ENCODE measurements at regions not wholly inside any gene's neighbourhood (a gene's known extent, or its start where the extent isn't known, plus 50 kb on each side); places are given as distances from the start of the nearest gene placed in this dataset.
"Not testable (repeated sequence)": the region's sequence is repeated elsewhere in the genome, so short reads cannot be mapped to it uniquely, and the experiment has no call there.

DNA sequence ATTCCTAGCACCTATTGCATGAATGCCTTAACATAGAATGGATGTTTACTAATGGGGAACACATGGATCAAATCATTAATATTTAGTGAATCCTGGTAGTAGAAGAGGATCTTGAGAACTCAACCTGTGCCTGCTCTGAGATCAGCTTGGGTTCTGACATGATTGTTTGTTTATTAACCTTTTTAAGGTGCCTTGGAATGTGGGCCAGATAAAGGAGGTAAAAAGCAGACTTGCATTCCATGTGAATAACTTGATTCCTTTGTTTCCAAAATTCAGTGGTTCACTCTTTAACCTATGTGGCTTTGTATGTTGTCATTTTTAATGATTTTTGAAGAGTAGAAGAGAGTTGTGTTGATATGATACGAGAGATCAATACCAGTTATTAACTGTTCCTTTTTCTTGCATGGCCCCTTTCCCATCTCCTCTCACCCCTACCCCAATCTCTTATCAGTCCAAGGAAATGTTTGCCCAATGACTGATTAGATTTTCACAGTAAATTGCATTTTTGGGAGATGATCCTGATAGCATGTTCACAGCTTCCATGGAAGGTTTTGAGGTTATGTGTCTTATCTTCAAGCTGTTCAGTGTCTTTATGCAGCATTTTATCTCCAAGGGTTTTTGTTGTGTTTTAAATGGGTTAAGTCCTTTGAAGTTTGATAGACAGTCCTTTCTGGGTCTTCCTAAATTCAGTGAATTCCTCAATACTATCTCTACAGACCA, 193.7 kb upstream of the FRMD6 start:
- H3K9me3 ChIP-seq (ENCODE audit: control insufficient read depth, low read depth, low read length): no peaks in the 10 kb centered on the region
- H3K4me1 ChIP-seq (ENCODE audit: control insufficient read depth, insufficient read depth, low read length): no peaks in the 10 kb centered on the region
- no peaks in the 10 kb centered on the region for H3K27me3 ChIP-seq (ENCODE audit: control insufficient read depth, insufficient read depth, low read length)
- no peak for DNase-seq
- H3K36me3 ChIP-seq (ENCODE audit: control insufficient read depth, insufficient read depth, low read length): no peaks in the 10 kb centered on the region
- 83% methylated on average over 1 of the region's 1 CpG for WGBS (ENCODE audit: insufficient coverage, low lambda C conversion rate)
- no peak overlapping the region for H3K27ac ChIP-seq (ENCODE audit: low read length)
- no peak overlapping the region for H3K4me3 ChIP-seq (ENCODE audit: low read length)

DNA sequence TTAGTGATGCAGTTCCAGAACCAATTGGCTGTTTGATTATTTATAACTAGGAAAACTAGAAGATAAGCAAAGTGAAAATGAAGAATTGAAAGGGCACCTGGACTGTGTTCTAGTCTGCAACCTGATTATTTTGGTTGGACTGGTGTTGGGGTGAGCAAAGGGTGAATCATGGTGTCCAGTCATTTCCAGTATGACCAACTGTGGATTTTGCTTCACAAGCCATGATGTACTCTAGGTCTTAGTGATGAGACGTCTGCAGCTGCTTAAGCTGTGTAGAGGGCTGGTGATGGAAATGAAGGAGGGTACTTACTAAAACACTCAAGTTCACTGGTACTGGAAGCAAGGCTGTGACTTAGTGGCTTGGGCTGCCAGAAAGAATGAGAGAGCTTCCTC, 193.2 kb upstream of the FRMD6 start:
- no peak overlapping the region for H3K27ac ChIP-seq (ENCODE audit: low read length)
- H3K9me3 ChIP-seq (ENCODE audit: control insufficient read depth, low read depth, low read length): no peaks in the 10 kb centered on the region
- no CpG with 5 or more reads among the region's 1 CpG for WGBS (ENCODE audit: insufficient coverage, low lambda C conversion rate)
- no peaks in the 10 kb centered on the region for H3K4me1 ChIP-seq (ENCODE audit: control insufficient read depth, insufficient read depth, low read length)
- no peaks in the 10 kb centered on the region for H3K27me3 ChIP-seq (ENCODE audit: control insufficient read depth, insufficient read depth, low read length)
- DNase-seq: no peak
- no peak overlapping the region for H3K4me3 ChIP-seq (ENCODE audit: low read length)
- no peaks in the 10 kb centered on the region for H3K36me3 ChIP-seq (ENCODE audit: control insufficient read depth, insufficient read depth, low read length)

DNA sequence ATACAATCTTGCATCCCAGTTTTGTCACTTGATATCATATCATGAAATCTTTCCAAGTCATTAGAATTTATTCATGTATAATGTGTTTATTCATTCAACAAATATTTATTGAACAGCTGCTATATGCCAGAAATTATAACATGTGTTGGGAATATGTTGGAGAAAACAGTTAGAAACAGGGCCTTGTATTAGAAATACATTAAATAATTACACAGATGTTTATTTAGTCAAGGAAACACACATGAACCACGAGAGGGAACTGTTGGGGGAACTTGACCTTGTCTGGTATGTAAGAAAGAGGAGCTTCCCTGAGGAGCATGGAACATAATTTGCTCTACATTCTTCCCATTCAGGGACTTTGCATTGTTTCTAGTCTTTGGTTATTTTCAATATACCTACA, 191.7 kb upstream of the FRMD6 start:
- Histone ChIP-seq H3K9me3 (ENCODE audit: control insufficient read depth, low read depth, low read length) (no peaks in the 10 kb centered on the region), H3K4me1 (ENCODE audit: control insufficient read depth, insufficient read depth, low read length) (no peaks in the 10 kb centered on the region), H3K4me3 (ENCODE audit: low read length) (no peak overlapping the region), H3K36me3 (ENCODE audit: control insufficient read depth, insufficient read depth, low read length) (no peaks in the 10 kb centered on the region), H3K27ac (ENCODE audit: low read length) (no peak overlapping the region), H3K27me3 (ENCODE audit: control insufficient read depth, insufficient read depth, low read length) (no peaks in the 10 kb centered on the region)
- no peak for DNase-seq
- WGBS (ENCODE audit: insufficient coverage, low lambda C conversion rate): 60% methylated on average over 1 of the region's 1 CpG

DNA sequence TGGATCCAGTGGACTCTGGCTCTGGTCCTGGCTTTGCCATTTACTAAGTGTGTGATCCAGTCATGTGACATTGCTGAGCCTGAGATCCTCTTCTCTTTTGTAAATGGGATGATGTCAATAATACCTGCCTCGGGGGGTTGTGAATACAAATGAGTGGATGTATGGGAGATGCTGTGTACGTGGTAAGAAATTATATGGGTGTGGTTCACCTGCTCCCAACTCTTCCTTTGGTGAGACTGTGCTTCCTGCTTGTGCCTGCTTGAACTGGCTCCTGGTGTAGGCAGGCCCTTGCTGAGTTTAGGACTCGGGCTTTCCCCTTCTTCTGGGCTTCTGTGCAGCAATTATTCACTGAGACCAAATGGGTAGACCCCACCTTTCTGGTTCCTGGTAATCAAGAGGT, 189.5 kb upstream of the FRMD6 start:
- Histone ChIP-seq H3K36me3 (ENCODE audit: control insufficient read depth, insufficient read depth, low read length) (no peaks in the 10 kb centered on the region), H3K9me3 (ENCODE audit: control insufficient read depth, low read depth, low read length) (no peaks in the 10 kb centered on the region), H3K4me1 (ENCODE audit: control insufficient read depth, insufficient read depth, low read length) (no peaks in the 10 kb centered on the region), H3K4me3 (ENCODE audit: low read length) (no peak overlapping the region), H3K27me3 (ENCODE audit: control insufficient read depth, insufficient read depth, low read length) (no peaks in the 10 kb centered on the region), H3K27ac (ENCODE audit: low read length) (no peak overlapping the region)
- WGBS (ENCODE audit: insufficient coverage, low lambda C conversion rate): no CpG with 5 or more reads among the region's 3 CpGs
- no peak for DNase-seq

DNA sequence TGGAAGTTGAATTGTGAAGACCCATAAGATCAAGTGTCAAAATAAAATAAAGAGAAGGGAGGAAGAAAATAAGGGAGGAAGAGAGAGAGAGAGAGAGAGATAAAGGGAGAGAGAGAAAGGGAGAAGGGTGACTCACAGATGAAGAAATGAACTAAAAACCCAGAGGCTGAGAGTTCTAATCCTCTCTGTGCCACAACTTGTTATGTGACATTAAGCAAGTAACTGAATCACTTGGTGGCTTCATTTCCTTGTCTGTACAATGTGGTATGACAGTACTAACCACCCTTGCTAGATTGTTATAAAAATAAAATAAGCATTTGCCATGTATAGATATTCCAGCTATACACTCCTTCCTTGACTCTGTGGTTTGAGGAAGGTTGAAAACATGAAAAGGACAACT, 189.0 kb upstream of the FRMD6 start:
- Histone ChIP-seq H3K4me1 (ENCODE audit: control insufficient read depth, insufficient read depth, low read length) (no peaks in the 10 kb centered on the region), H3K9me3 (ENCODE audit: control insufficient read depth, low read depth, low read length) (peaks cover 3% of the 10 kb centered on the region), H3K27me3 (ENCODE audit: control insufficient read depth, insufficient read depth, low read length) (no peaks in the 10 kb centered on the region), H3K4me3 (ENCODE audit: low read length) (no peak overlapping the region), H3K36me3 (ENCODE audit: control insufficient read depth, insufficient read depth, low read length) (no peaks in the 10 kb centered on the region), H3K27ac (ENCODE audit: low read length) (no peak overlapping the region)
- no peak for DNase-seq

DNA sequence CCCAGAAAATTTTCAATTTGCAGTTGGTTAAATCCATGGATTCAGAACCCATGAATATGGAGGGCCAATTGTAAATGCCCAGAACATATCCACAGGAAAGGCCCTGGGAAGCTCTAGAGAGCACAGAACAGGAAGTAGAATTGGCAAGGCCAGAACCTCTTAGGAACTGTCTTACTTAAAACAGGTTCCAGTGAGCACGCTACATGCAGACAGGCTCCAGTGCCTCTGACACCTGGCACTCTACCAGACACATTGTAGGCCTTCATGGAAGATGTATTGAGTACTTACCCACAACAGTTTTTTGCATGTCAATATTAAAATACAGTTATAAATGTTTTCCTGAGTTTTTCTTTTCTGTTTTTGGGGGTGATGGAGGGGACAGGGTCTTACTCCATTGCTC, 188.2 kb upstream of the FRMD6 start:
- Histone ChIP-seq H3K4me3 (ENCODE audit: low read length) (no peak overlapping the region), H3K9me3 (ENCODE audit: control insufficient read depth, low read depth, low read length) (peaks cover 5% of the 10 kb centered on the region), H3K4me1 (ENCODE audit: control insufficient read depth, insufficient read depth, low read length) (no peaks in the 10 kb centered on the region), H3K36me3 (ENCODE audit: control insufficient read depth, insufficient read depth, low read length) (no peaks in the 10 kb centered on the region), H3K27me3 (ENCODE audit: control insufficient read depth, insufficient read depth, low read length) (no peaks in the 10 kb centered on the region), H3K27ac (ENCODE audit: low read length) (no peak overlapping the region)
- no CpG with 5 or more reads among the region's 1 CpG for WGBS (ENCODE audit: insufficient coverage, low lambda C conversion rate)
- no peak for DNase-seq

DNA sequence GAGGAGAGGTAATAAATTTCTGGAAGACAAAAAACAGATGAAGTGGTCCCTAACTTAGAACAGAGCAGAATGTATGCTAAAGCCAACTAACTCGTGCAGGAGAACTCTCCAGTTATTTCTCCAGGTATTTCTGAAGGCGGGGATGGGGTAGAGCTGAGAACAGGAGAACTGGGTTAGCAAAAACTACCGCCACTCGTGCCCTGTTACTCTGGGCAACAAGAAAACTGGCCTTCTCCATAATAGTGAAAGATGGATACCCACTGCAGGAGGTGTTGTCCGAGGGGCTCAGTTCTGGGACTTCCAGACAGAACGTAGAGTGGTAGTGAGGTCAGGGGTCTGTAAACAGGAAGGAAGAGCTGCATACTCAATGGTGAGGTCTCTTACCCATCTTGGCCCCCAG, 187.3 kb upstream of the FRMD6 start:
- Histone ChIP-seq H3K36me3 (ENCODE audit: control insufficient read depth, insufficient read depth, low read length) (no peaks in the 10 kb centered on the region), H3K27ac (ENCODE audit: low read length) (no peak overlapping the region), H3K4me3 (ENCODE audit: low read length) (no peak overlapping the region), H3K4me1 (ENCODE audit: control insufficient read depth, insufficient read depth, low read length) (no peaks in the 10 kb centered on the region), H3K27me3 (ENCODE audit: control insufficient read depth, insufficient read depth, low read length) (no peaks in the 10 kb centered on the region), H3K9me3 (ENCODE audit: control insufficient read depth, low read depth, low read length) (peaks cover 5% of the 10 kb centered on the region)
- no peak for DNase-seq
- WGBS (ENCODE audit: insufficient coverage, low lambda C conversion rate): no CpG with 5 or more reads among the region's 6 CpGs

DNA sequence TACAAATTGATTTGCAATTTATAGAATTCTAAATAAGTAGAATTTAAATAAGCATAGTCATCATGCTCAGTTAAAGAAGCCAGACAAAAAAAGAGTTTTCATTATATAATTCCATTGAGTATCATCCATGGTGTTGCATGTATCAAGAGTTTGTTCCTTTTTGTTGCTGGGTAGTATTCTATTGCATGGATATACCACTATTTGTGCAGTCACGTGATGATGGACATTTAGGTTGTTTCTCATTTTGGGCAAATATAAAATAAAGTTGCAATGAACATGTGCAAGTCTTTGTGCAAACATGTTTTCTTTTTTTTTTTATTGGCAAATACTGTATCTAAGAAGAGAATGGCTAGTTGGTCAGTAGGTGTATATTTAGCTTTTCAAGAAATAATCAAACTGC, 186.2 kb upstream of the FRMD6 start:
- no peaks in the 10 kb centered on the region for H3K36me3 ChIP-seq (ENCODE audit: control insufficient read depth, insufficient read depth, low read length)
- 89% methylated on average over 1 of the region's 1 CpG for WGBS (ENCODE audit: insufficient coverage, low lambda C conversion rate)
- H3K27me3 ChIP-seq (ENCODE audit: control insufficient read depth, insufficient read depth, low read length): no peaks in the 10 kb centered on the region
- H3K9me3 ChIP-seq (ENCODE audit: control insufficient read depth, low read depth, low read length): peaks cover 5% of the 10 kb centered on the region
- H3K4me1 ChIP-seq (ENCODE audit: control insufficient read depth, insufficient read depth, low read length): no peaks in the 10 kb centered on the region
- no peak overlapping the region for H3K27ac ChIP-seq (ENCODE audit: low read length)
- no peak overlapping the region for H3K4me3 ChIP-seq (ENCODE audit: low read length)
- no peak for DNase-seq

DNA sequence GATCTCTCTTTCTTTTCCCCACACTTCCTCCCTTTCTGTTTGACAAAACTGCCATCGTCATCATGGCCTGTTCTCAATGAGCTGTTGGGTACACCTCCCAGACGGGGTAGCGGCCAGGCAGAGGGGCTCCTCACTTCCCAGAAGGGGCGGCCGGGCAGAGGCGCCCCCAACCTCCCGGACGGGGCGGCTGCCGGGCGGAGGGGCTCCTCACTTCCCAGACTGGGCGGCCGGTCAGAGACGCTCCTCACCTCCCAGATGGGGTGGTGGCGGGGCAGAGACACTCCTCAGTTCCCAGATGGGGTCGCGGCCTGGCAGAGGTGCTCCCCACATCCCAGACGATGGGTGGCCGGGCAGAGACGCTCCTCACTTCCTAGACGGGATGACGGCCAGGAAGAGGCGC, 184.3 kb upstream of the FRMD6 start:
- not testable (repeated sequence) for H3K27ac ChIP-seq (ENCODE audit: low read length); H3K4me3 ChIP-seq (ENCODE audit: low read length); H3K9me3 ChIP-seq (ENCODE audit: control insufficient read depth, low read depth, low read length); DNase-seq; H3K36me3 ChIP-seq (ENCODE audit: control insufficient read depth, insufficient read depth, low read length); H3K4me1 ChIP-seq (ENCODE audit: control insufficient read depth, insufficient read depth, low read length); H3K27me3 ChIP-seq (ENCODE audit: control insufficient read depth, insufficient read depth, low read length)
- no CpG with 5 or more reads among the region's 23 CpGs for WGBS (ENCODE audit: insufficient coverage, low lambda C conversion rate)

DNA sequence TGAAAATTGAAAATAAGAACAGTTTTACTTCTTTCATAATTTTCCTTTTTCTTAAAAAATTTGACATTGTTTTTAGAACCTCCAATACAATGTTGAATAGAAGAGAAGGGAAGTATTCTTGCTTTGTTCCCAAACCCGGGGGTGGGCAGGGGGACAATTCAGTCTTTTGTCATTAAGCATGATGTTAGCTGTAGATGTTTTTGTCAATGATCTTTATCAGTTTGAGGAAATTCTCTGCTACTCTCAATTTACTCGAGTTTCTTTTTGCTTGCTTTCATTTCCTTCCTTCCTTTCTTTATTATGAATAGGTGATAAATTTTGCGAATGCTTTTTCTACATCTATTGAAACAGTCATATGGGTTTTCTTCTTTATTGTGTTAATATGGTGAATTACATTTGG, 183.2 kb upstream of the FRMD6 start:
- DNase-seq: no peak
- no peaks in the 10 kb centered on the region for H3K36me3 ChIP-seq (ENCODE audit: control insufficient read depth, insufficient read depth, low read length)
- H3K4me1 ChIP-seq (ENCODE audit: control insufficient read depth, insufficient read depth, low read length): no peaks in the 10 kb centered on the region
- no peaks in the 10 kb centered on the region for H3K27me3 ChIP-seq (ENCODE audit: control insufficient read depth, insufficient read depth, low read length)
- no peak overlapping the region for H3K27ac ChIP-seq (ENCODE audit: low read length)
- H3K4me3 ChIP-seq (ENCODE audit: low read length): no peak overlapping the region
- peaks cover 5% of the 10 kb centered on the region for H3K9me3 ChIP-seq (ENCODE audit: control insufficient read depth, low read depth, low read length)
- WGBS (ENCODE audit: insufficient coverage, low lambda C conversion rate): 82% methylated on average over 2 of the region's 3 CpGs

DNA sequence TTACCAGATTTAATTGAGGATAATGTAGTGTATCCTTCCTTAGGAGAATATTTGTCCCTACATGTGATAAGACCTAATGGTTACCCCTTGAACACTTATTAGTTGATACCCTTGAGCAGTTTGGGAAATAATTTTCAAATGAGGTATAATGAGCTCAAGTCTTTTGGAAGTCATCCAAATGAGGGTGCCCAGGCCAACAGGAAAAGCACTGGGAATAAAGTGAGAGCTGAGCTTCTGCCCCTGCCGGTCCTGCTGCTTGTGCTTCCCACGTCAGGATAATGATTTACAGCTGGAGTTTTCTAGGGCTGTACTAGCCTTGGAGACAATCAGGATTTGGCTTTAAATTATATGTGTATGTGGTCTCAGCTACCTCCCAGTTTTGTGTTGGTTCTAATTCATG, 178.8 kb upstream of the FRMD6 start:
- no peak overlapping the region for H3K27ac ChIP-seq (ENCODE audit: low read length)
- H3K36me3 ChIP-seq (ENCODE audit: control insufficient read depth, insufficient read depth, low read length): no peaks in the 10 kb centered on the region
- no peak for DNase-seq
- H3K27me3 ChIP-seq (ENCODE audit: control insufficient read depth, insufficient read depth, low read length): no peaks in the 10 kb centered on the region
- H3K4me1 ChIP-seq (ENCODE audit: control insufficient read depth, insufficient read depth, low read length): no peaks in the 10 kb centered on the region
- H3K4me3 ChIP-seq (ENCODE audit: low read length): no peak overlapping the region
- H3K9me3 ChIP-seq (ENCODE audit: control insufficient read depth, low read depth, low read length): no peaks in the 10 kb centered on the region
- WGBS (ENCODE audit: insufficient coverage, low lambda C conversion rate): no CpG with 5 or more reads among the region's 2 CpGs
